H1 (cell line): ENCODE measurements at regions not wholly inside any gene's neighbourhood (a gene's known extent, or its start where the extent isn't known, plus 50 kb on each side); places are given as distances from the start of the nearest gene placed in this dataset.

Experiments
- CTCF ChIA-PET: fragments of 300-600 bp; sonication (Branson Sonifier 250); formaldehyde crosslinking; loops from one replicate; lab custom pipeline; 2021; ENCODE audit not compliant: partially characterized antibody; lab: Charles Lee
- POLR2A ChIA-PET: fragments of 300-600 bp; sonication (Branson Sonifier 250); formaldehyde crosslinking; loops from one replicate; lab custom pipeline; 2021; ENCODE audit warnings: inconsistent platforms; ENCODE audit not compliant: partially characterized antibody; lab: Charles Lee
- DNase-seq, 2 experiments: peaks; one replicate each; pipeline versions ENCODE4 v3.0.0 to v3.0.0-alpha.2; 2010 to 2022; ENCODE audit warnings: low spot score in 2 of 2, low read depth in 1 of 2, mixed read lengths in 1 of 2
- FAIRE-seq: peaks from 2 replicates; lab custom pipeline; 2011; peaks lifted over from hg19 to GRCh38; lab: Jason Lieb, UNC
- H2AFZ ChIP-seq: 2 replicates; pipeline ENCODE4 v1.8.1; 2012; ENCODE audit warnings: low read length, inconsistent platforms
- H2AK5ac ChIP-seq: 2 replicates; pipeline ENCODE4 v1.6.1; 2013; ENCODE audit warnings: low read depth, low read length
- H2BK120ac ChIP-seq: replicated peaks from 2 replicates; pipeline ENCODE3; 2013; ENCODE audit warnings: low read depth, low read length, inconsistent platforms
- H2BK12ac ChIP-seq: 2 replicates; pipeline ENCODE4 v1.6.1; 2013; ENCODE audit warnings: low read depth, low read length
- H2BK15ac ChIP-seq: 2 replicates; pipeline ENCODE4 v1.6.1; 2013; ENCODE audit warnings: low read length
- H2BK20ac ChIP-seq: 2 replicates; pipeline ENCODE4 v1.6.1; 2013; ENCODE audit warnings: low read length
- H2BK5ac ChIP-seq: 2 replicates; pipeline ENCODE4 v1.6.1; 2013; ENCODE audit warnings: low read depth, low read length
- H3K14ac ChIP-seq: 2 replicates; pipeline ENCODE4 v1.6.1; 2013; ENCODE audit warnings: inconsistent platforms; ENCODE audit not compliant: insufficient read length
- H3K18ac ChIP-seq: 2 replicates; pipeline ENCODE4 v1.6.1; 2013; ENCODE audit warnings: low read length; ENCODE audit errors: extremely low read depth
- H3K23ac ChIP-seq: 2 replicates; pipeline ENCODE4 v1.6.1; 2013; ENCODE audit warnings: inconsistent platforms; ENCODE audit not compliant: insufficient read length
- H3K23me2 ChIP-seq: 2 replicates; pipeline ENCODE4 v1.6.1; 2013; ENCODE audit warnings: low read depth, low read length
- H3K27ac ChIP-seq: 2 replicates; pipeline ENCODE4 v1.6.1; 2011; ENCODE audit warnings: low read depth, low read length, inconsistent platforms
- H3K27me3 ChIP-seq, 4 experiments: replicated peaks in 1 of 4; 1 replicate in 1 of 4; 2 replicates in 3 of 4; pipeline versions ENCODE4 v1.6.1 to v1.8.1; 2011 to 2013; ENCODE audit warnings: low read length in 3 of 4, mild to moderate bottlenecking in 3 of 4, inconsistent platforms in 2 of 4, mixed read lengths in 2 of 4, moderate library complexity in 1 of 4; ENCODE audit not compliant: control insufficient read depth in 3 of 4, insufficient read depth in 3 of 4; ENCODE audit errors: extremely low read depth in 1 of 4
- H3K36me3 ChIP-seq, 4 experiments: 2 replicates each; pipeline versions ENCODE4 v1.6.1 to v1.8.1; 2011 to 2013; ENCODE audit warnings: mild to moderate bottlenecking in 4 of 4, low read length in 3 of 4, moderate library complexity in 2 of 4, control low read depth in 1 of 4, inconsistent platforms in 1 of 4; ENCODE audit not compliant: insufficient read depth in 4 of 4, control insufficient read depth in 2 of 4
- H3K4ac ChIP-seq: replicated peaks from 2 replicates; pipeline ENCODE3; 2013; ENCODE audit warnings: low read length, low read depth, mixed read lengths, inconsistent platforms; ENCODE audit not compliant: insufficient read length
- H3K4me1 ChIP-seq, 4 experiments: replicated peaks in 1 of 4; 1 replicate in 1 of 4; 2 replicates in 3 of 4; pipeline versions ENCODE4 v1.6.1 to v1.8.1; 2011 to 2013; ENCODE audit warnings: low read length in 3 of 4, inconsistent platforms in 2 of 4, mixed read lengths in 1 of 4; ENCODE audit not compliant: insufficient read depth in 4 of 4, control insufficient read depth in 3 of 4
- H3K4me2 ChIP-seq, 2 experiments: 2 replicates each; pipeline versions ENCODE4 v1.6.1 to v1.8.1; 2011 to 2013; ENCODE audit warnings: low read depth in 2 of 2, low read length in 2 of 2, control low read depth in 1 of 2, inconsistent platforms in 1 of 2, mild to moderate bottlenecking in 1 of 2; ENCODE audit not compliant: insufficient read depth in 1 of 2
- H3K4me3 ChIP-seq, 4 experiments: fragments of 200-600, 300-600 bp in 1 of 4; sonication (generic), shearing (Covaris generic), sonication (Bioruptor Twin) in 1 of 4; 2 replicates each; pipeline versions ENCODE4 v1.5.1 to v1.8.1; 2011 to 2016; ENCODE audit warnings: low read length in 4 of 4, low read depth in 3 of 4, control low read depth in 2 of 4, inconsistent platforms in 2 of 4, mild to moderate bottlenecking in 2 of 4, mixed read lengths in 1 of 4, moderate library complexity in 1 of 4; ENCODE audit not compliant: insufficient read depth in 2 of 4; ENCODE audit errors: extremely low read depth in 1 of 4
- H3K56ac ChIP-seq: replicated peaks from 2 replicates; pipeline ENCODE3; 2013; ENCODE audit warnings: low read depth, mild to moderate bottlenecking, mixed read lengths, low read length, inconsistent platforms; ENCODE audit not compliant: insufficient read length
- H3K79me1 ChIP-seq: 2 replicates; pipeline ENCODE4 v1.6.1; 2013; ENCODE audit warnings: low read depth, low read length, control low read depth
- H3K79me2 ChIP-seq, 2 experiments: 2 replicates each; pipeline versions ENCODE4 v1.6.1 to v1.8.1; 2012 to 2013; ENCODE audit warnings: low read length in 2 of 2, mild to moderate bottlenecking in 2 of 2, inconsistent platforms in 1 of 2; ENCODE audit not compliant: insufficient read depth in 2 of 2, control insufficient read depth in 1 of 2
- H3K9ac ChIP-seq, 4 experiments: replicated peaks in 1 of 4; 1 replicate in 1 of 4; 2 replicates in 3 of 4; pipeline versions ENCODE4 v1.6.1 to v1.8.1; 2011 to 2013; ENCODE audit warnings: low read depth in 3 of 4, low read length in 3 of 4, control low read depth in 2 of 4, mild to moderate bottlenecking in 2 of 4, moderate library complexity in 2 of 4, inconsistent platforms in 1 of 4; ENCODE audit errors: extremely low read depth in 1 of 4
- H3K9me3 ChIP-seq, 2 experiments: 2 replicates each; pipeline versions ENCODE4 v1.6.1 to v1.8.1; 2012 to 2013; ENCODE audit warnings: mild to moderate bottlenecking in 2 of 2, moderate library complexity in 2 of 2, control low read depth in 1 of 2, inconsistent platforms in 1 of 2, low read depth in 1 of 2, low read length in 1 of 2, mixed read lengths in 1 of 2; ENCODE audit not compliant: insufficient read depth in 2 of 2
- H4K20me1 ChIP-seq, 2 experiments: replicated peaks in 1 of 2; 2 replicates each; pipeline versions ENCODE3 to v1.8.1; 2011 to 2013; ENCODE audit warnings: inconsistent platforms in 2 of 2, low read length in 2 of 2, mild to moderate bottlenecking in 1 of 2; ENCODE audit not compliant: insufficient read depth in 2 of 2, control insufficient read depth in 1 of 2
- H4K5ac ChIP-seq: 2 replicates; pipeline ENCODE4 v1.6.1; 2013; ENCODE audit warnings: low read length, low read depth, mixed read lengths, inconsistent platforms; ENCODE audit not compliant: insufficient read length
- H4K8ac ChIP-seq: 2 replicates; pipeline ENCODE4 v1.8.0; 2013; ENCODE audit warnings: mild to moderate bottlenecking, moderate library complexity, low read length, inconsistent platforms; ENCODE audit not compliant: insufficient read depth; ENCODE audit errors: extremely low read depth
- H4K91ac ChIP-seq: replicated peaks from 2 replicates; pipeline ENCODE3; 2013; ENCODE audit warnings: low read length, mixed read lengths, inconsistent platforms; ENCODE audit not compliant: insufficient read length
- CBX5 ChIP-seq: fragments of 300-800, 300-1000 bp; sonication (generic); IDR thresholded peaks from 2 replicates; pipeline ENCODE4 v1.7.1; 2016; ENCODE audit warnings: antibody characterized with exemption, low read length, low read depth
- CHD2 ChIP-seq: IDR thresholded peaks from 2 replicates; pipeline ENCODE4 v1.6.1; 2012; ENCODE audit warnings: low read length, improper control_type of control experiment
- CTCF ChIP-seq, 3 experiments: IDR thresholded peaks; 1 replicate in 2 of 3; 2 replicates in 1 of 3; pipeline versions ENCODE4 v1.5.1 to v1.6.1; 2011; ENCODE audit warnings: low read length in 3 of 3, mild to moderate bottlenecking in 3 of 3, inconsistent platforms in 2 of 3, low read depth in 1 of 3, moderate library complexity in 1 of 3; ENCODE audit not compliant: insufficient read depth in 1 of 3; ENCODE audit errors: control extremely low read depth in 1 of 3
- RAD21 ChIP-seq, 2 experiments: IDR thresholded peaks in 1 of 2; conservative IDR thresholded peaks in 1 of 2; 2 replicates each; pipeline ENCODE4 v1.6.1; 2011; ENCODE audit warnings: low read depth in 2 of 2, low read length in 2 of 2, improper control_type of control experiment in 1 of 2, inconsistent platforms in 1 of 2, mild to moderate bottlenecking in 1 of 2, moderate library complexity in 1 of 2
- WGBS, 2 experiments: shearing (Covaris generic) in 1 of 2; methylation state at CpG; one replicate each; pipeline versions ENCODE4 v1.1.6 to v1.1.7; 2013 to 2015; ENCODE audit warnings: low lambda C conversion rate in 2 of 2, mixed read lengths in 2 of 2, inconsistent platforms in 1 of 2, low coverage in 1 of 2, missing lambda C conversion rate in 1 of 2; ENCODE audit not compliant: insufficient replicate concordance in 2 of 2, insufficient coverage in 1 of 2, insufficient read length in 1 of 2; ENCODE audit errors: extremely low coverage in 1 of 2, missing lambda C conversion rate in 1 of 2; 5-methylcytosine and 5-hydroxymethylcytosine counted together

- POLR2A ChIA-PET: no interaction called here
- 50% methylated on average over 2 of the region's 2 CpGs; no CpG with 5 or more reads in 1 of the 2 experiments for WGBS, 2 experiments
Measured at GRCh38 chrX:4268676-4269075, 555.2 kb upstream of the PRKX start.

More at GRCh38 chrX:4268676-4269075, 555.2 kb upstream of the PRKX start:
- no peak overlapping the region for H4K8ac ChIP-seq
- H3K27ac ChIP-seq: no peak overlapping the region
- no peaks in the 10 kb centered on the region for H3K4me1 ChIP-seq
- H3K14ac ChIP-seq: no peak overlapping the region
- no peaks in the 10 kb centered on the region for H3K36me3 ChIP-seq
- peak; percentile 68 to 72 for TF ChIP-seq RAD21 (IDR thresholded peaks at IDR 0.05 in 1 of 2, conservative IDR thresholded peaks at IDR 0.05 in 1 of 2; ENCODE audit: low read depth in 2 of 2, low read length in 2 of 2)
- no peak for TF ChIP-seq CHD2
- no peak for TF ChIP-seq CBX5
- TF ChIP-seq CTCF (IDR thresholded peaks at IDR 0.05; ENCODE audit: control extremely low read depth in 1 of 3, insufficient read depth in 1 of 3, low read depth in 1 of 3, low read length in 3 of 3): peak in 2 of 3 experiments; percentile 26 to 37; a peak in 3 of 4 replicates
- H4K20me1 ChIP-seq: no peaks in the 10 kb centered on the region
- no peak overlapping the region for H2AFZ ChIP-seq
- no peak overlapping the region for H3K56ac ChIP-seq
- H4K5ac ChIP-seq: no peak overlapping the region
- no peak overlapping the region for H3K9ac ChIP-seq
- no peak overlapping the region for H2BK15ac ChIP-seq
- H3K4ac ChIP-seq: no peak overlapping the region
- H2AK5ac ChIP-seq: no peak overlapping the region
- H3K23ac ChIP-seq: no peak overlapping the region
- H3K9me3 ChIP-seq: no peaks in the 10 kb centered on the region
- no peaks in the 10 kb centered on the region for H3K23me2 ChIP-seq
- no peak overlapping the region for H2BK12ac ChIP-seq
- no peak for DNase-seq
- H3K18ac ChIP-seq: no peak overlapping the region
- CTCF ChIA-PET: interaction anchor here (0.7 to 0.9 kb wide), 2 partner anchors 282 to 306 kb away, joined by 3 read pairs; no protein-coding TSS in a partner anchor
- H3K27me3 ChIP-seq: no peaks in the 10 kb centered on the region
- H2BK5ac ChIP-seq: no peak overlapping the region
- H4K91ac ChIP-seq: no peak overlapping the region
- no peaks in the 10 kb centered on the region for H3K79me1 ChIP-seq
- no peaks in the 10 kb centered on the region for H3K79me2 ChIP-seq
- no peak overlapping the region for H2BK120ac ChIP-seq
- no peak overlapping the region for H3K4me3 ChIP-seq
- H2BK20ac ChIP-seq: no peak overlapping the region
- FAIRE-seq: peak; percentile 98
- H3K4me2 ChIP-seq: no peak overlapping the region
